Esophagus muscularis mucosa (tissue), 3 donors: ENCODE measurements at regions not wholly inside any gene's neighbourhood (a gene's known extent, or its start where the extent isn't known, plus 50 kb on each side); places are given as distances from the start of the nearest gene placed in this dataset.

Source experiments
- CTCF ChIP-seq, 3 experiments: fragments of 200-600 bp in 2 of 3; fragments of 450-650 bp in 1 of 3; sonication (generic) in 2 of 3; IDR thresholded peaks; one replicate each; pipeline ENCODE4 v1.5.1; 2017 to 2019; ENCODE audit warnings: antibody characterized with exemption in 3 of 3, mild to moderate bottlenecking in 2 of 3, moderate library complexity in 1 of 3
- POLR2A ChIP-seq: fragments of 450-650 bp; IDR thresholded peaks from one replicate; pipeline ENCODE4 v1.6.1; 2017; ENCODE audit warnings: antibody characterized with exemption, moderate library complexity, mild to moderate bottlenecking, low read depth

- TF ChIP-seq POLR2A = no peak
- no peak for TF ChIP-seq CTCF (IDR thresholded peaks at IDR 0.05)
Observed at GRCh38 chr17:59498530-59499307, 66.7 kb upstream of the DHX40 start.
